ENCODE measurements at regions not wholly inside any gene's neighbourhood (a gene's known extent, or its start where the extent isn't known, plus 50 kb on each side); places are given as distances from the start of the nearest gene placed in this dataset.
"Not testable (repeated sequence)": the region's sequence is repeated elsewhere in the genome, so short reads cannot be mapped to it uniquely, and the experiment has no call there.

- H3K27ac ChIP-seq = not testable (repeated sequence)
Measured at GRCh38 chr4:102397056-102397455, 51.8 kb upstream of the SLC39A8 start.

DNA sequence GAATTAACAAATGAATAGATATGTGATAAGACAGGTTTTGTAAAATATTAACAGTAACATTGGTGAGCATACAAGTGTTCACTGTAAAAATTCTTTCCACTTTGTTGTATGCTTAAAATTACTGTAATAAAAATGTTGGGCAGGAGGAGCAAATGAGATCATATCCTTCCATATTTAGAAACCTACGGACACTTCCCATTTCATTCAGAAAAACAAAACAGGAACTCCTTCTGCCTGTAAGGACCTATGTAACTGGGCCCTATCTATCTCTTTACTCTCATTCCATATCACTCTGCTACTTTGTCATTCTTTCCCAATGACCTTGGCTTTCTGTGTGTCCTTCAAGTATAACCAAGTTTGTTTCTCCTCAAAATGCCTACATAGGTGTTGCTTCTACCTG, 53.7 kb upstream of the SLC39A8 start:
- H3K27ac ChIP-seq = no peak overlapping the region
- no peak for TF ChIP-seq ZFX (IDR thresholded peaks at IDR 0.05)
- TF ChIP-seq, protein P1, sequence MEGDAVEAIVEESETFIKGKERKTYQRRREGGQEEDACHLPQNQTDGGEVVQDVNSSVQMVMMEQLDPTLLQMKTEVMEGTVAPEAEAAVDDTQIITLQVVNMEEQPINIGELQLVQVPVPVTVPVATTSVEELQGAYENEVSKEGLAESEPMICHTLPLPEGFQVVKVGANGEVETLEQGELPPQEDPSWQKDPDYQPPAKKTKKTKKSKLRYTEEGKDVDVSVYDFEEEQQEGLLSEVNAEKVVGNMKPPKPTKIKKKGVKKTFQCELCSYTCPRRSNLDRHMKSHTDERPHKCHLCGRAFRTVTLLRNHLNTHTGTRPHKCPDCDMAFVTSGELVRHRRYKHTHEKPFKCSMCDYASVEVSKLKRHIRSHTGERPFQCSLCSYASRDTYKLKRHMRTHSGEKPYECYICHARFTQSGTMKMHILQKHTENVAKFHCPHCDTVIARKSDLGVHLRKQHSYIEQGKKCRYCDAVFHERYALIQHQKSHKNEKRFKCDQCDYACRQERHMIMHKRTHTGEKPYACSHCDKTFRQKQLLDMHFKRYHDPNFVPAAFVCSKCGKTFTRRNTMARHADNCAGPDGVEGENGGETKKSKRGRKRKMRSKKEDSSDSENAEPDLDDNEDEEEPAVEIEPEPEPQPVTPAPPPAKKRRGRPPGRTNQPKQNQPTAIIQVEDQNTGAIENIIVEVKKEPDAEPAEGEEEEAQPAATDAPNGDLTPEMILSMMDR (conservative IDR thresholded peaks at IDR 0.05) = no peak

DNA sequence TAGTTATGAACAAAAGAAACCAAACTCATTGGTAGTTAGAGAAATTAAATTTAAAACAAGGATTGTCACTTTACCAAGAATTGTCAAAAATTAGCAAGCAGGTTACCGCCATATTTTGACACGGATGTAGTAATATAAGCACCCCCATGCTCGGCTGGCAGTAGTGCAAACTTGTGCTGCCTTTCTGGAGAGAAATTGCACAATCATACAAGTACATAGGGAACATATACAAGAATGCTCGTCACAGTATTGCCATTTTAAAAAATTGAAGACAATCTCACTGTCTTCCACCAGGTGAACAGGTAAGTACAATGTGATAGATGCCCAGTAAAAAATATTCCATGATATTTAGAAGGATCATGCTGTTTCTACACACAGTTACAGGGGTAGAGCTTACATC, 55.6 kb upstream of the SLC39A8 start:
- H3K27ac ChIP-seq = no peak overlapping the region
- TF ChIP-seq, protein P1 (conservative IDR thresholded peaks at IDR 0.05) = no peak
- no peak for TF ChIP-seq ZFX (IDR thresholded peaks at IDR 0.05)

- no peak overlapping the region for H3K27ac ChIP-seq
- TF ChIP-seq, protein P1 (conservative IDR thresholded peaks at IDR 0.05) = no peak
- TF ChIP-seq ZFX (IDR thresholded peaks at IDR 0.05) = no peak
Measured at GRCh38 chr4:102402223-102402622, 56.9 kb upstream of the SLC39A8 start.

DNA sequence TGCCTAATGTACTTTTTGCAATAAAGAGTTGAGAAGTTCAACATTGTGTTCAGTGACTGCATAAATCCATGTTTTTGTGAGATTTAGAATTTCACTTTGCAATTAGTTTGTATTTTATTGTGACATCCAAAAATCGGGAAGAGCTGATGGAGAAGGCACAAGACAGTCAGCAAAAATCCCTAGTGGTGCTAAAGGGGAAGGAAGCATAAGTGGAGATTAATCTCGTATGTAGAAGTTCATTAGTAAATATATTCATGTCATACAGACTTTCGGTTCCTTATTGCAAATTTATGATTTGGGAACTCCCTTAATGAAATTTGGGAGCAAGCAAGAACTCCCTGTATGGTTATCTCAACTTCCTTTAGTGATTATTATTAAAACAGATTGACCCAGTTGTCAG, 57.8 kb upstream of the SLC39A8 start:
- H3K27ac ChIP-seq = no peak overlapping the region
- TF ChIP-seq, protein P1 (conservative IDR thresholded peaks at IDR 0.05) = no peak
- no peak for TF ChIP-seq ZFX (IDR thresholded peaks at IDR 0.05)

DNA sequence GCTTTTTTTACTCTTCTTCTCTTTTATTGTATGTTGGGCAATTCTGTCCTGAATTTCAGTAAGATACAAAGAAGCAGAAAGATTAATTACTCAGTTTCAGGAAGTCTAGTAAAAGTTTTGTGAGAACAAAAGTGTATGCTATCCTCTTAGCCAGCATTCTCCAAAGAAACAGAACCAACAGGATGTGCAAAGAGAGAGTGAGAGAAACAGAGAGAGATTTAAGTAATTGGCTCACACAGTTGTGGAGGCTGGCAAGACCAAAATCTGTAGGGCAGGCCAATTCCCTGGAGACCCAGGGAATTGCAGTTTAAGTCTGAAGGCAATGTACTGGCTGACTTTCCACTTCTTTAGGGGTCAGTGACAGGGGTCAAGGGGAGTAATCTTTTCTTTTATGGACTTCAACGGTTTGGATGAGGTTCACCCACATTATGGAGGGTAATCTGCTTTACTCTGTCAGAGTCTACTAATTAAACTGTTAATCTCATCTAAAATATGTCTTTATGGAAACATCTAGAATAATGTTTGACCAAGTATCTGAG, 59.2 kb upstream of the SLC39A8 start:
- TF ChIP-seq ZFX (IDR thresholded peaks at IDR 0.05) = no peak
- TF ChIP-seq, protein P1 (conservative IDR thresholded peaks at IDR 0.05) = no peak
- 0 out of 2 replicates have a peak overlapping the region, but pooled peaks have one; percentile 42 for H3K27ac ChIP-seq

DNA sequence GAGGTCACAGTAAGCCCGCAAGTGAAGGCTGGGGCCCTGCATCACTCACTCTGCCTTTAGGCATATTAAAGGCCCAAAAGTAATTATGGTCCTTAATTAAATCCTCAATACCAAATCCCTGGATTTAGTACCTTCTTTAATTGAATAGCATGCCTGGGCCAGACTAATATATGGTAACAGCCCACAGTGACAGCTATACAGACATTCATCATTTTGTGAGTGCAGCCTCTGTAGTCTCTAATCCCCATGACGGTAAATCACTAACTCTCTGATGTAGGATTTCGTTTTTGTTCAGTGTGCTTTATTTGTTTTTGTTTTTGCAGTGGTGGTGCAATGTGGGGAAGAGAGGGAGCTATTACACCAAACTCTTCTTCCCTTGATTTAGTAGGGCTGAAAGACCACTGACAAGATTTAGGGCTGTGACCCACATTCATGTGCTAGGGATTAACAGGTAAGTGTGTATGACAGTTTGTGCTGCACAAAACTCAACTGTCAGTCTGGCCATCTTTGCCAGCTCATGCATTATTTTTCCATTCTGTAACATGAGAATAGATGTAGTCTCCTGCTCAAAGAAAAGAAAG, 60.6 kb upstream of the SLC39A8 start:
- no peak for TF ChIP-seq ZFX (IDR thresholded peaks at IDR 0.05)
- TF ChIP-seq, protein P1 (conservative IDR thresholded peaks at IDR 0.05) = no peak
- no peak overlapping the region for H3K27ac ChIP-seq

GRCh38 chr4:102410884-102411283, 65.6 kb upstream of the SLC39A8 start:
- H3K27ac ChIP-seq = not testable (repeated sequence)
